ENCODE measurements at regions not wholly inside any gene's neighbourhood (a gene's known extent, or its start where the extent isn't known, plus 50 kb on each side); places are given as distances from the start of the nearest gene placed in this dataset.

- TF ChIP-seq CTCF (IDR thresholded peaks at IDR 0.05) (no peak), POLR2A (IDR thresholded peaks at IDR 0.05) (no peak)
Measured at GRCh38 chr13:106103779-106104178, 431.7 kb downstream of the EFNB2 start.
